ENCODE measurements at regions not wholly inside any gene's neighbourhood (a gene's known extent, or its start where the extent isn't known, plus 50 kb on each side); places are given as distances from the start of the nearest gene placed in this dataset.

DNA sequence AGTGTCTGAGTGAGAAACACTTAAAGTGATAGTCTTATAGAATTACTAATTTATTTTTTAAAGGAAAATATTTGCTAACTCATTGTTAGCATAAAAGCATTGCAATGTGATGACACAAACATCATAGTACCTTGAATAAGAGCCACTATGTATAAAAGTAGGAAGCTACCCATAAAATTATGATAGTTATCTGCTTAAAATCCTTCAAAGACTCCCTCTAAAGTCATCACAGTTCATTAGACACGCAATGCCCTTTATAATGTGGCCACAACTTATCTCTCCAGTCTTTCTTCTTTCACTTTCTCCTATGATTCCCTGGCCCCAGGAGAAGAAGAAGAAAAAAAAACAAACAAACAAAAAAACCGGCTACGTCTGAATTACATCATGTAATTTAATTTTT is 1144.0 kb upstream of the NUDT12 start:
- TF ChIP-seq, protein P1, sequence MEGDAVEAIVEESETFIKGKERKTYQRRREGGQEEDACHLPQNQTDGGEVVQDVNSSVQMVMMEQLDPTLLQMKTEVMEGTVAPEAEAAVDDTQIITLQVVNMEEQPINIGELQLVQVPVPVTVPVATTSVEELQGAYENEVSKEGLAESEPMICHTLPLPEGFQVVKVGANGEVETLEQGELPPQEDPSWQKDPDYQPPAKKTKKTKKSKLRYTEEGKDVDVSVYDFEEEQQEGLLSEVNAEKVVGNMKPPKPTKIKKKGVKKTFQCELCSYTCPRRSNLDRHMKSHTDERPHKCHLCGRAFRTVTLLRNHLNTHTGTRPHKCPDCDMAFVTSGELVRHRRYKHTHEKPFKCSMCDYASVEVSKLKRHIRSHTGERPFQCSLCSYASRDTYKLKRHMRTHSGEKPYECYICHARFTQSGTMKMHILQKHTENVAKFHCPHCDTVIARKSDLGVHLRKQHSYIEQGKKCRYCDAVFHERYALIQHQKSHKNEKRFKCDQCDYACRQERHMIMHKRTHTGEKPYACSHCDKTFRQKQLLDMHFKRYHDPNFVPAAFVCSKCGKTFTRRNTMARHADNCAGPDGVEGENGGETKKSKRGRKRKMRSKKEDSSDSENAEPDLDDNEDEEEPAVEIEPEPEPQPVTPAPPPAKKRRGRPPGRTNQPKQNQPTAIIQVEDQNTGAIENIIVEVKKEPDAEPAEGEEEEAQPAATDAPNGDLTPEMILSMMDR (conservative IDR thresholded peaks at IDR 0.05) = no peak
- TF ChIP-seq ZFX (IDR thresholded peaks at IDR 0.05) = no peak
